ENCODE measurements at regions not wholly inside any gene's neighbourhood (a gene's known extent, or its start where the extent isn't known, plus 50 kb on each side); places are given as distances from the start of the nearest gene placed in this dataset.
"Not testable (repeated sequence)": the region's sequence is repeated elsewhere in the genome, so short reads cannot be mapped to it uniquely, and the experiment has no call there.

DNA sequence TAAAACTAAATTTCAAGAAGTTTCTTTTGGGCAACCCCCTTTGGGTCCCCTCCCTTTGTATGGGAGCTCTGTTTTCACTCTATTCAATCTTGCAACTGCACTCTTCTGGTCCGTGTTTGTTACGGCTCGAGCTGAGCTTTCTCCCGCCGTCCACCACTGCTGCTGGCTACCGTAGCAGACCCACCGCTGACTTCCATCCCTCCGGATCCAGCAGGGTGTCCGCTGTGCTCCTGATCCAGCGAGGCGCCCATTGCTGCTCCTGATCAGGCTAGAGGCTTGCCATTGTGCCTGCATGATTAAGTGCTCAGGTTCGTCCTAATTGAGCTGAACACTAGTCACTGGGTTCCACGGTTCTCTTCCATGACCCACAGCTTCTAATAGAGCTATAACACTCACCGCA, 64.9 kb upstream of the ARSJ start:
- TF ChIP-seq POLR2AphosphoS5 (IDR thresholded peaks at IDR 0.05; ENCODE audit: low read depth, low read length); SPI1 (IDR thresholded peaks at IDR 0.05; ENCODE audit: low read depth, low read length); TAF1 (IDR thresholded peaks at IDR 0.05; ENCODE audit: low read depth, low read length); POLR2A (IDR thresholded peaks at IDR 0.05; ENCODE audit: low read depth, low read length); POU2F2 (IDR thresholded peaks at IDR 0.05; ENCODE audit: low read depth, low read length); PAX5 (IDR thresholded peaks at IDR 0.05; ENCODE audit: insufficient read depth, low read length, severe bottlenecking): not testable (repeated sequence)

All from GM12891 (cell line).